HG03095 (cell line): ENCODE measurements at regions not wholly inside any gene's neighbourhood (a gene's known extent, or its start where the extent isn't known, plus 50 kb on each side); places are given as distances from the start of the nearest gene placed in this dataset.

Experiments
- ATAC-seq: cut with Tn5 transposase; IDR thresholded peaks from one replicate; pipeline ENCODE4 v1.9.1; 2021; ENCODE audit warnings: moderate library complexity; ENCODE audit not compliant: unreplicated experiment

DNA sequence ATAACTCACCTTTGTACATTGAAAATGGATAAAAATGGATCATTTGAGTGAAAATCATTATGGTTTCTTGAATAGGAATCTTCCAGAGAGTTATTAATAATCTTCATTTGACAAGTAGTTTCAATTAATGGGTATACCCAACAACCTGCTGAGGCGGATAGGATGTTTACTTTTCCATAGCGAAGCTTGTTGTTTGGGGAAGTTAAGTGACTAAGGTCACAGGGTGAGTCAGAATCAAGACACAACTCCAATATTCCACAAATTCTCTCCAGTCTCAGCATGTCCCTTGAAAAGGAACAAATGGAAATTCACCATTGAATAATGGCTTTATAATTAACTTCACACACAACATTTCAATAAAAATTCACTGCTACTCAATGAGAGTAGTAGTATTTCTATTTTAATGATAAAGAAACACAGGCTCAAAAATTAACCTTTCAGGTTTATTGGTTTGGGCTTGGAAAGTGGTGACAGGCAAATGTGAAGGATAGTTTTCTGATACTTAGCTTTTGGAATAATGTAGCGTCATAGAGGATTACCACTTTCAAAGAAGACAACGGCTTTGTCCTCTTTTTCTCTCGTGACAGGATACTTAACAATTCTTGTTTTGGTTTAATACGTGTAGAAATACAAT is 211.3 kb downstream of the GPD2 start:
- no peak for ATAC-seq

DNA sequence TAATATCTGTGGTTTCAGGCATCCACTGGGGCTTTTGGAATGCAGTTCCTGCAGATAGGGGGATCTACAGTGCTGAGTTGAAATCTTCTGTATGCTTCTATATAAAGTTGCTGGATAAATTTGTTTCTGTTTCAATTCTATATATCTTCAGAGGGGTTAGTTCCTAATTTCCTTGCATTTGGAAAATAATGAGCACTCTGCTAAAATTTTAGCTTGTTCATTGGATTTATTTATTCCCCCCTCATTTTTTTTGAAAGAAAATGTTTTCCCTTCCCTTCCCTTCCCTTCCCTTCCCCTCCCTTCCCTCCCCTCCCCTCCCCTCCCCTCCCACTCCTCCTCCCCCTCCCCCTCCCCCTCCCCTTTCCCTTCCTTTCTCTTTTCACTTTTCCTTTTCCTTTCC is 212.3 kb downstream of the GPD2 start:
- ATAC-seq = no peak

DNA sequence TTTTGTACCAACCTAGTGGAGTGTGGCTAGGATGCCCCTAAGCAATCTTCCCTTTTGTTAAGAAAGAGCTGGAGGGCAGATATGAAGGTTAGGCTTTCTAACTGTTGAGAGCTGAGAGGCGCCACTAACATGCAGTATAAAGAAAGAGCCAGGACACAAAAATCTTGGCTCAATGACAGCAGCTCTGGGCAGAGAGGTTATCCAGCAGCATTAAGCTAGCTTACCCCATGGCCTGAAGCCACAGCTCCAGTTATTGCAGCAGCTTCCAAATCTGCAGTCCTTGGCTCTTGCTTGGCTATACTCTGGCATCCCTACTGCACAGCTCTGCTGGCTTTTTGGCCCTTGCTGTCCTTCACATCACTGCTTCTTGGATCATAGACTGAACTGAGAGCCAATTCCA is 213.4 kb downstream of the GPD2 start:
- no peak for ATAC-seq

DNA sequence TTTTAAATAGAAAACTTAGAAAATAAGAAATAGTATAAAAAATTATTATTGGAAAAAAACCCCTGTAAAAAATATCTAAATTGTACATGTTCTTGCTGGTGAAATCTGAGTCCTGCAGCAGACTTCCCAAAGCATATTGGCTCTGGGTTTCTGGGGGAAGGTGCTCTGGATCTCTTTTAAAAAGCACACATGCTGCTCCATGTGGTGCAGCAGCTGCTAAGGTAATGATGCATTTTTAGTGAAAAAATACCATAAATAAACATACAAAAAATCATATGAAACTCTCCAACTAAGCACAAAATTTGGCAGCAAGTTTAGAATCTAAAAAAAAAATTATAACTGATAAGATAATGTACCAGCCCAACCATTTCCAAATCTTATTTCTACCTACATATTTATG is 216.5 kb downstream of the GPD2 start:
- ATAC-seq = no peak

DNA sequence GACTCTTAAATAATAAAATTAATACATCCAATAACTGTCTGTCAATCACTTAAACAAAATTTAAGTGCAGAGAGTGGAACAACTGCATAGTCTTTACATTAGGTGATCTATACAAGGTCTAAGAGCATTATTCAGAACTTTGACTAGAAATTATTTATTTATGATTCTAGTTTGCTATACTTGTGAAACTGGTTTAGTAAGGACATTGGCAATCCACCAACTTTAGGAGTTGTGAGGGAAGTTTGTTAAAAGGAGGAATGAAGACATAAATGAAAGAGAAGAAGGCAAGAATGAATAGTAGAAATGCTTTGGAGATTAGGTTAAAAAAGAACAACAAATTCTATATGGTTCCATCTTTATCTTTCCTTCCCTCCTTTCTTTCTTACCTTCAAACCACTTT is 217.5 kb downstream of the GPD2 start:
- ATAC-seq = no peak

DNA sequence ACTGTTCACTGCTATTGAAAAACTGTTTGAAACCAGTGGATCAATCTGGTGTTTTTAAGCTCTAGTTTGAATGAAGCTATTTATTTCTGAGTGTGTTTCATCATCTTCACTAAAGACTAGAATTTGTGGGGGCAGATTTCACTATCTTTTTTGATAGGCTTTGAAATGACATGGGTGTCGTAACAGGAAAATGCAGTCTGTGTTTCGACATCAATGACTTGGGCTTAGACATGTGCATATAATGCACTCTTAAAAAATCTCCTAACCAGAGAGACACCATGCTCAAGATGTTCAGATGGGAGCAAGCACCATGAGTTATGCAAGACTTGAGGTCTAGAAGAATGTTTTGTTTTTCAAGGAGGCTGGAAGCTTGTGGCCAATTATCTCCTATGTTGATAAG is 221.6 kb downstream of the GPD2 start:
- ATAC-seq = no peak

DNA sequence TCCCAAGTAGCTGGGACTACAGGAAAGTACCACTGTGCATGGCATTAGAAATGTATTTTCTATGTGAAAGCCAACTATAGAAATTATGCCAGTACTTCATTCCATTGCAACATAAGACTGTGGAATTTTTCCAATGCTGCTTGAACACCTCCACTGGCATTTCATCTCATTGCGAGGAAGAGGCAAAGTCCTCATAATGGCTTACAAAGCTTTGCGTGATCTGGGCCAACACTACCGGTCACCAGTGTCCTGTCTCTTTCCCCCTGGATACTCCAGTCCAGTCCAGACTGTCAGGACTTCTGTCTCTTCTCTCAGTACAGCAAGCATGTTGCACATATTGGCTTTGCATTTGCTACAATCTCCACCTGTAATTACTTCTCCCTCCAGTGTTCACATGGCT is 223.5 kb downstream of the GPD2 start:
- no peak for ATAC-seq

DNA sequence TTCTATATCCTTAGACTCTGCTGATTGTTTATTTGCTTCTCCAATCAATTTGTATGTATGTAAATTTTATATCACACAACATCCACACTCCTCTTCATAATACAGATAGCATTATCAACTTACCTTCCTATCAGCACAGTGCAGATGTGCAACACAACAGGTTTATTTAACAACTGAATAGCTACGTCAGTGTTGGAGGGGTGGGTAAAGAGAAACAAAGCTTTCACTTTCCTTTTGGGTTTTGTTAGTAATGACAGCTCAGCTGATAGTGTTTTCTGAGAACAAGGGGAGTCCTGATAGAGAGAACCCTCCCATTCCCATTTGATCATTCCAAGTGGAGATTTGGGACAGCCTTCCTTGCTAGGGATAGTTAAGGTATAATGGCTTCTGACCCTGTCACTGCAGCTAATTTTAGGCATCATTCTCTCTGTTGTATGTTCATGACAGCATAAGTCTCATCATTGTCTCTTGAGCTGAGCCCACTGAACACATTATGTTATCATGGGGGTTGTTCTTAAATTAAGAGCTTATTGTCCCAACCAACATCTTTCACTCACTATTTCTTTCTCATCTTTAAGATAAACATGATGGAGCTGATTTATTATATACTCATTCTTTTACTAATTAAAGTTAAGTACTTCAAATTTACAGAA is 227.7 kb downstream of the GPD2 start:
- peak; percentile 88 for ATAC-seq

DNA sequence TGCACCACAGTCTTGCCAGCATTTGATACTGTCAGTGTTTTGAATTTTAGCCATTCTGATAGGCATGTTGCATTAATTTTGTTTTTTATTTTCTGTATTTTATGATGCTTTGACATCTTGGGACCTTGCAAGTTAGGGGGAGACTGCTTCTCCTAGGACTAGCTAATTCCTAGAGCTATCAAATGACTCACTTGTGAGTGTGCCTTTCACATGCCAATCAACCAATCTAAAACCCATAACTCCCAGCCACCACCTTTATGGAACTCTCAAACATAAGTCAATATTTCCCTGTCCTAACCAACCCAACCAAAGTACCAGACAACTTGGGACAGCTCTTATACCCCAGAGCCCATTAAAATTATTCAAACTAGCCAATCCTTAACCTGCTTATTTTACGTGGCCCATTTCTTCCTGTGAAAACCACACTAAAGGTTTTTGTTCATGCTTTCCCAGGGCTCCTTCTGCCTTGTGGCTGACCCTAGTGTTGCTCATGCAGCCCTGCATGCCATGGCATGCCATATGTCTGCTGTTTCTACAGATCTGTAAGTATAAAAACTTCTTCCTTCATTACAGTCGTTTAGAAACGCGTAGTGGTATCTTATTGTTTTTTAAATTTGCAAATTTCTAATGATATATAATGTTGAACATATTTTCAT is 230.1 kb downstream of the GPD2 start:
- no peak for ATAC-seq

DNA sequence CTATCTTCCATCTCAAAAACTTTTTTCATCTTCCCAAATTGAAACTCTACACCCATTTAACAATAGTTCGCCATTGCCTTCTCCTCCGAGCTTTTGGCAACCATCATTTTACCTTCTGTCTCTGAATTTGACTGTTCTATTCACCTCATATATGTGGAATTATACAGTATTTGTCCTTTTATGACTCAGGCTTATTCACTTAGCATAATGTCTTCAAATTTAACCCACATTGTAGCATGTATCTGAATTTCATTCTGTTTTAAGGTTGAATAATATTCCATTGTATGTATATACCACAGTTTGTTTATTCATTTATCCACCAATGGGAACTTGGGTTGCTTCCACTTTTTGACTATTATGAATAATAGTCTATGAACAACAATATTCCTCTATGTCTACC is 233.9 kb downstream of the GPD2 start:
- ATAC-seq = no peak

DNA sequence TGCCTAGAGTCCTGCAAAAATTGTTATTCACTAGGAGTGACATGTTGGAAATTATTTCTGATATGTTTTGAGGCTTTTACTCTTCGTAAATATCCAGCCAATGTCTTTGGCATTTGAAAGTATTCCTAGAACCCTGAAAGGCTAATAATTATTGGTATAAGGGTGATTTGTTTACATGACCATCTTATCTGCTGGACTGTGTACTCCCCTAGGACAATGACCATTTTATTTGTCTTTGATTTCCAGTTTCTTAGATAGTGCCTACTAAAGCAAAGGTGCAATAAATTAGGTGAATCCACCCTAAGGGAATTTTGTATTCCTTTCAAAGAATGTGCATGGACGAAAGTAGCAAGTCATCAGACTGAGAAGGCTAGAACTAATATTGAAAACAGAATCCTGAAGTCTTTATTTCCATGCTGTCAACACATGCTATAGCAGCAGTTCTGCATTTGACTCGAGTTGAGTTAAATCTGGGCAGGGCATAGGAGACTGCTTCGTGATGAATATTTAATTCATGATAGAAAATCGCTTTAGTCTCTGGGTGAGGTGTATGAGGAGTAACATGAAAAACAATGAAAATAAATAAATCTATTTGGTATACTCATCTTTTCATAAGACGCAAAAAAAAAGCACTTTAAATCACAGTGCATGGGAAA is 235.7 kb downstream of the GPD2 start:
- ATAC-seq = no peak

DNA sequence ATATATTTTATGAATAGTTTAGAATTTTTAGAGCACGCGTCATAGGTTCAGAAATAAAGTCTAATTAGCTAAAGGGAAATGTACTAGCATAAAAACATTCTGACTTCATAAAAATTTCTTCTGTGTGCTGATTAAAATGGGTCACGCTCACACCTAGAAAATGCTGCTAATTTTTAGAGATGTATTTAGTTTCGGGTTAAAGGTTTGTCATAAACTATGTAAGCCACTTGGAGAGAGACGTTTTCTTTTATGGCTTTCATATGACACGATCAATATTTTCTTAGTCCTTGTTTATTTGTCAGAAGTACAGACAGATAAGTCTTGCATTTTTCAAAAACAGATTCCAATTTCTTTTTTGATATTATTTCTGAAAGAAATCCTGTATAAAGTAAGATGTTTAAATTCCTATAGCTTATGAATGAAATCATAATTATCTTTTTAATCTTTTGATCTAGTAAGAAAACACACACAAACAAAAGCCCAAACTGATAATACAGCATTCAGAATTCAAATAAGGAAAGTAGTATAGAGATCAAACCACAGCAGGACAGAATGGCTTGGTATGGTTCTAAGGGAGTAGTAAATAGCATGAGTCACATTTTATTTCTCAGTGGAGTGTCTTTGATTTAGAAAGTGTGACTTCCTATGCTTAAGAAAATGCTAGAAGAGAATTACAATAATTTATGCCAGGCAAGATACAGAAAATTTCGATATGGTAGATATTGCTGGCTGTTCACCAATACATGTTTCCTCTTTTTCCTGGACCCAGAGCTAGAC is 236.6 kb downstream of the GPD2 start:
- ATAC-seq = no peak

DNA sequence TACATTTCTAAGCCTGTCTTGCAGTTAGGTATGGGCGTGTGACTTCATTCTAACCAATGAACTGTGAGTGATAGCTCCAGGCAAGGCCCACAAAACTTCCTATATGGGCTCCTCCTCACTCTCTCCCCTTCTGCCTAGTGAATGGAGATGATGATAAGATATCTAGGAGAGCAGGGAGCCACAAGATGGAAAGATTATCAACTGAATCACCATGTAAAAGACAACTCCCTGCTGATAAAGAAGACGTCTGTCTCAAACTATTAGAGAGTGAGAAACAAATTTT is 237.1 kb downstream of the GPD2 start:
- no peak for ATAC-seq

DNA sequence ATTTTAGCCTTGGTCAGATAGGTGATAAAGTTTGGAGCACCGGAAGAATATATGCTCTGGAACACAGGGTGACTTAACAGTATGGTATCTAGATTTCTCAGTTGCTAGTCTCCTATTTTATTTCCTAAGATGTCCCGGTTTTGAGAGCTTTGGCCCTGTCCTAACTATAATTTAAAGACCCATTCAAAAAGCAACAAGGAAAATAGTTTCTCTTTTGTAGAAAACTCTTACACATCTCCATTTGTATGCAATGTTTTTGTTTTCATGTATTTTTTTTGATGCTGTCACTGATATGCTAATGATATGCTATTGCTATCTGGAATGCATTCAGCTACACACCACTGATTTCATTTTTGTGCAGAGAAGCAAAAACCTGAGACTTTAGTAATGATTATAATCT is 237.8 kb downstream of the GPD2 start:
- ATAC-seq = no peak

DNA sequence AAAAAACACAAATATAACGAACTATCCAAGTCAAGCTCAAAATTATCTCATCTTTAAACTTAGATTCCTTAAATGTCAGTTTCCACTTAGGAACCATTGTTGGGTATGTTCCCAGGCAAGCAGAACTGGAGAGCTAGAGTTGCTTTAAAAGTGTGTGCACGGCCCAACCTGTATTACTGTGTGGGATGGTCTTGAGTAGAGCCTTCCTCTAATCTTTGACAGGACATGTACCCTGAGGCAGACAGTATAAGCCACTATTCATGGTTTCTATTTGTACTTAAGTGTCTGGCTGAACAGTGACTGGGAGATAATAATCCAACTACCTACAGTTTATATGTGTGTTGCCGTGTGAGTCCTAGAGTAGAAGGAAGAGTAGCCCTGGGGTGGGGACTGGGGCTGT is 239.7 kb downstream of the GPD2 start:
- ATAC-seq = no peak

DNA sequence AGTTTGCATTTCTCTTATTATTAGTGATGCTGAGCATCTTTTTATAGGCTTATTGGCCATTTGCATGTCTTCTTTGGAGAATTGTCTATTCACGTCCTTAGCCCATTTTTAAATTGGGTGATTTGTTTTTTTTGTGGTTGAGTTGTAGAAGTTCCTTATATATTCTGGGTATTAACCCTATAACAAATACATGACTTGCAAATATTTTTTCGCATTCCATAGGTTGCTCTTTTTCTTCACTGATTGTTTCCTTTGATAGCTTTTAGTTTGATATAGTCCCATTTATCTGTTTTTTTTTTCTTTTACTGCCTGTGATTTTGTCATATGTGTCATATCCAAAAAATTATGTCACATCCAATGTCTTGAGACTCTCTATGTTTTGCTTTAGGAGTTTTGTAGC is 243.6 kb downstream of the GPD2 start:
- ATAC-seq = no peak

DNA sequence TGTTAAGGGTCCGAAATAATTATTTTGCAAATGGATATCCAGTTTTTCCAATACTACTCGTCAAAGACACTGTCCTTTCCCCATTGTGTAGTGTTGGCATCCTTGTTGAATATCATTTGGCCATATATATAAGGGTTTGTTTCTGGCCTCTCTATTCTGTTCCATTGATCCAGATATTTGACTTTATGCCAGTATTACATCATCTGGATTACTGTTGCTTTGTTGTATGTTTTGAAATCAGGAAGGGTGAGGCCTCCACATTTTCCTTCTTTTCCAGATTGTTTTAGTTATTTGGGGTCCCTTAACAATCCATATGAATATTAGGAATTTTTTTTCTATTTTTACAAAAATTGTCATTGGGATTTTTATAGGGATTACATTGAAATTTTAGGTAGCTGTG is 244.1 kb downstream of the GPD2 start:
- no peak for ATAC-seq

DNA sequence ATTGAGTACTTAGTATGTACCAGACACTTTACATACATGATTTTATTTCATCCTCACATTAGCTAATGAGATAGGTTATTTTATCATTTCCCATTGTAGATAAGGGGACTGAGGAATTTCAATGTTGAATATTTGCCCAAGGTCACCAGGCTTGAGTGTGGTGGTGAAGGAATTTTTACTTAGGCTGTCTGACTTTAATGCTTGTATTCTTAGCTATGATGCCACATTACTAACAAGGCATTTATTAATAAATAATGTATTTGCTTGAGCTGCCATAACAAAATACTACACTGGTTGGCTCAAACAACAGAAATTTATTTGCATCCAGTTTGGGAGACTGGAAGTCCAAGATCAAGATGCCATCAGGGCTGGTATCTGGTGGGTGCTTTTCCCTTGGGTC is 250.9 kb downstream of the GPD2 start:
- ATAC-seq = no peak

DNA sequence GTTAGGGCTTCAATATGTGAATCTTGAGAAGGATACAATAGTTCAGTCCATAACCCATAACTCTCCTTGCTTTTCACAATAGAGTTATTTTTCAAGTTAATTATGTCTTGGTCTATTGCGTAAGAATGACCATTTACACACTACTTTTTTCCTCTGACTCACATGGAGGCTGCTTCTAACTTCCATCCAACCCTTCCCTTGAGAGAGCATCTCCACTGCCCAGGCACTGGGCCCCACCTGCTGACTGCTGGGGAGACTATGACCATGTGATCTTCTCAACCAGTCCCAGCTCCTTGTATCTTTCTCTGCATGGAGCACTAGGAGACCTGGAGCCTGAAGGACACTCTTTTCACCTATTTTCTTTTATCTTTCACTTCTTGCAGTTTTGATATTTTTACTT is 251.5 kb downstream of the GPD2 start:
- no peak for ATAC-seq

DNA sequence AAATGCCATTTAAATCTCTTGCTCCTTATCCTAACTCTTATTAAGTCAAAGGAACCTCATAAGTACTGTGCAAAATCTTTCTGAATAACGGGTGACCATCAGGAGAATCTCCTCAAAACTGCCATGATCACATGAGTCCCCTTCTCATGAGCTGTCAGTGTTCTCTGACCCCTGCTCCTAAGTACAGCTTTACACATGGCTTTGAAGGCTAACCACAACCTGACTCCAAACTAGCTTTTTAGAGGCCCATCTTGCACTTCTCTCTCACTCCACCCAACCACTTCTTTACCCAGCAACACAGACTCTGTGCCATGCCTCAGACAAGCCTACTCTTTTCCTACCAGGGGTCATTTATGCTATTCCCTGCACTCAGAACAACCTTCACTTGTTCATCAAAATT is 253.8 kb downstream of the GPD2 start:
- ATAC-seq = no peak

DNA sequence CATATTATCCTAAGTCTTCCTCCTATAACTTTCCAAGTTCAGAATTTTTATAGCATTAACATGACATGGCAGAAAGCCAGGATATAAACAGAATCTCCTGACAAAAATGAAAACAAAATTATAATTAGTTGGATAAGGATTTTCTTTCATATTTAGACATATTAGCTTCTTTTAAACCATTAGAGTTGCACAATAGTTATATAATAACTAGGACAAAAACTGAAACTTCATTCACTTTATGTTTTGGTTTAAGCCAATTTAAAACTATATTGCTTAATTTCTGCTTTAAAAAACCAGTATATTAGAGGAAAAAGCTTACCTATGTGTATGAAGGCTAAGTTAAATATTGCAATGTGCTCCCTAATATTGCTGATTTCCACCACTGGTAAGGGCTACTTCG is 254.8 kb downstream of the GPD2 start:
- no peak for ATAC-seq

DNA sequence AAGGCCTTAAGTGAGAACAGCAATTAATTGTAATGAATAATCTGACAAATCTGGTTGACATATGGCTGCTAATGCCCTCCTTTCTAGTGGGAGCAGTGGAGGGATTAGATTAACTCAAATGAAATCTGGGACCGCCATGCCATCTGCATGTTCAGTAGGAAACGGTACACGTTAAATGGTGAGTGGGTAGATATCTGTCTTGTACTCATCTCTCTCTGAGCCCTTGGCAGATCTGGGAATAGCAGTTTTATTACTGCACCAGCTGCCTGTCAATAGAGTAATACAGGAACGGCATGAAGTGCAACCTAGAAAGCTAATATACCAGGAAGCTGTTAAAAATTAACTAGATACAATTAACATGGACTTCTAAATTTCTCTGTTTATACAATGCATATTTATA is 258.8 kb downstream of the GPD2 start:
- ATAC-seq = no peak
